PFSK-1 (cell line): ENCODE measurements at regions not wholly inside any gene's neighbourhood (a gene's known extent, or its start where the extent isn't known, plus 50 kb on each side); places are given as distances from the start of the nearest gene placed in this dataset.

Experiments
- FOXP2 ChIP-seq: optimal IDR thresholded peaks from 2 replicates; pipeline ENCODE3; 2011; ENCODE audit warnings: borderline replicate concordance, control low read depth, inconsistent platforms; ENCODE audit not compliant: insufficient read depth; ENCODE audit errors: extremely low read length, extremely low read depth
- POLR2AphosphoS5 ChIP-seq: IDR thresholded peaks from 2 replicates; pipeline ENCODE4 v1.6.1; 2012; ENCODE audit warnings: low read depth, mild to moderate bottlenecking, control low read depth, low read length, moderate library complexity
- REST ChIP-seq, 2 experiments: IDR thresholded peaks; 2 replicates each; pipeline versions ENCODE4 v1.6.1 to v1.8.0; 2011 to 2012; ENCODE audit warnings: low read depth in 2 of 2, low read length in 2 of 2, control low read depth in 1 of 2, inconsistent platforms in 1 of 2, mild to moderate bottlenecking in 1 of 2, moderate library complexity in 1 of 2; ENCODE audit not compliant: insufficient read depth in 1 of 2
- SIN3A ChIP-seq: IDR thresholded peaks from 2 replicates; pipeline ENCODE4 v1.6.1; 2012; ENCODE audit warnings: mild to moderate bottlenecking, low read length, moderate library complexity, borderline replicate concordance; ENCODE audit not compliant: insufficient read depth
- TAF1 ChIP-seq: IDR thresholded peaks from 2 replicates; pipeline ENCODE4 v1.6.1; 2012; ENCODE audit warnings: low read length, control low read depth, borderline replicate concordance; ENCODE audit not compliant: insufficient read depth

- TF ChIP-seq POLR2AphosphoS5 (no peak), REST (IDR thresholded peaks at IDR 0.05; ENCODE audit: insufficient read depth in 1 of 2, low read depth in 2 of 2, low read length in 2 of 2) (no peak), FOXP2 (no peak), TAF1 (no peak)
Observed at GRCh38 chr2:195044801-195045200, 612.2 kb upstream of the SLC39A10 start.

GRCh38 chr2:195038153-195038552, 618.9 kb upstream of the SLC39A10 start:
- TF ChIP-seq REST (IDR thresholded peaks at IDR 0.05; ENCODE audit: insufficient read depth in 1 of 2, low read depth in 2 of 2, low read length in 2 of 2), result no peak
- TF ChIP-seq TAF1, result no peak
- TF ChIP-seq POLR2AphosphoS5, result no peak
- no peak for TF ChIP-seq FOXP2
- TF ChIP-seq SIN3A, result no peak

- no peak for TF ChIP-seq POLR2AphosphoS5
- TF ChIP-seq SIN3A, result no peak
- no peak for TF ChIP-seq REST (IDR thresholded peaks at IDR 0.05; ENCODE audit: insufficient read depth in 1 of 2, low read depth in 2 of 2, low read length in 2 of 2)
- no peak for TF ChIP-seq TAF1
- TF ChIP-seq FOXP2, result no peak
Observed at GRCh38 chr2:195037045-195037444, 620.0 kb upstream of the SLC39A10 start.

- TF ChIP-seq TAF1, result no peak
- no peak for TF ChIP-seq FOXP2
- TF ChIP-seq POLR2AphosphoS5, result no peak
- no peak for TF ChIP-seq REST (IDR thresholded peaks at IDR 0.05; ENCODE audit: insufficient read depth in 1 of 2, low read depth in 2 of 2, low read length in 2 of 2)
- no peak for TF ChIP-seq SIN3A
Observed at GRCh38 chr2:195031411-195031810, 625.6 kb upstream of the SLC39A10 start.
